ENCODE measurements at regions not wholly inside any gene's neighbourhood (a gene's known extent, or its start where the extent isn't known, plus 50 kb on each side); places are given as distances from the start of the nearest gene placed in this dataset.
"Not testable (repeated sequence)": the region's sequence is repeated elsewhere in the genome, so short reads cannot be mapped to it uniquely, and the experiment has no call there.

DNA sequence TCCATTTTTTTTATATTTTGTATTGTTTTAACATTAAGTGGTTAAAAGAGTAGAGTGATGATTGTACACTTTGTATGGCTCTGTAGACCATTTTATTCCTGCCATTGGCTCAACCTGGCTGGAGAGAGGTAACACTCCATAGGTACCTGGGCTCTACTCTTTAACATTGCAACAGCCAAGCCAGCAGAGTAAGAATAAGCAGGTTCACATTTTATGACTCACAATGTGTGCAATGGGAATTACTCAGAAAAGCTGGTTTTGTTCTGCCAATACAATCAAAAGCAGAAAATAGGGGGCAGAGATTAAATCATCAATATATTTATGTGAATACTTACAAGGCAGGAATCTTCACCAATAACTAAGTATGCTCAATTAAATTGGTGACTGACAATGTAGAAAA, 1324.0 kb downstream of the AMY1C start:
- in situ Hi-C loops (cut with HindIII; ENCODE audit: low sequenced_read_pairs): no loop called here
- no peak overlapping the region for H3K4me3 ChIP-seq (ENCODE audit: low read depth, low read length)
- TF ChIP-seq, protein P1, sequence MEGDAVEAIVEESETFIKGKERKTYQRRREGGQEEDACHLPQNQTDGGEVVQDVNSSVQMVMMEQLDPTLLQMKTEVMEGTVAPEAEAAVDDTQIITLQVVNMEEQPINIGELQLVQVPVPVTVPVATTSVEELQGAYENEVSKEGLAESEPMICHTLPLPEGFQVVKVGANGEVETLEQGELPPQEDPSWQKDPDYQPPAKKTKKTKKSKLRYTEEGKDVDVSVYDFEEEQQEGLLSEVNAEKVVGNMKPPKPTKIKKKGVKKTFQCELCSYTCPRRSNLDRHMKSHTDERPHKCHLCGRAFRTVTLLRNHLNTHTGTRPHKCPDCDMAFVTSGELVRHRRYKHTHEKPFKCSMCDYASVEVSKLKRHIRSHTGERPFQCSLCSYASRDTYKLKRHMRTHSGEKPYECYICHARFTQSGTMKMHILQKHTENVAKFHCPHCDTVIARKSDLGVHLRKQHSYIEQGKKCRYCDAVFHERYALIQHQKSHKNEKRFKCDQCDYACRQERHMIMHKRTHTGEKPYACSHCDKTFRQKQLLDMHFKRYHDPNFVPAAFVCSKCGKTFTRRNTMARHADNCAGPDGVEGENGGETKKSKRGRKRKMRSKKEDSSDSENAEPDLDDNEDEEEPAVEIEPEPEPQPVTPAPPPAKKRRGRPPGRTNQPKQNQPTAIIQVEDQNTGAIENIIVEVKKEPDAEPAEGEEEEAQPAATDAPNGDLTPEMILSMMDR (IDR thresholded peaks at IDR 0.05; ENCODE audit: low read depth, low read length, missing control alignments): no peak
- no peak for DNase-seq (ENCODE audit: low read depth)

DNA sequence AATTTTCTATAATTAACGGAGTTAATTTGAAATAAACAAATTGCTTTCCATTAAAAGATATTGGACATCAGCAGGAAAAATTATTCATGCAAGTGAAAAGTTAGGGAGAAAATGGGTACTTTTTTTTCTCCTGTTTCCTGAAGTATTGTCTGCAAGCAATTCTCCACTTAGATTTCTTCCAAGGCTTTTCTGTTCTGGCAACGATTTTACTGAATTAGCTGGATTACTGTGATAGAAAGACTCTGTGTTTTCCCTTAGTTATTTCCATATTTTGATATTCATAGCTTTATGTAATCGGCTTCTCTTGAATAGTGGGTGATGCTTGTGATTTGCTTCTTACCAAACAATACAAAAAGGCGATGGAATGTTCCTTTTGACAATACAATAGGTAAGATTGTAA, 1333.9 kb downstream of the AMY1C start:
- H3K4me3 ChIP-seq (ENCODE audit: low read depth, low read length): no peak overlapping the region
- no peak for DNase-seq (ENCODE audit: low read depth)
- in situ Hi-C loops (cut with HindIII; ENCODE audit: low sequenced_read_pairs): no loop called here
- TF ChIP-seq, protein P1 (IDR thresholded peaks at IDR 0.05; ENCODE audit: low read depth, low read length, missing control alignments): no peak

DNA sequence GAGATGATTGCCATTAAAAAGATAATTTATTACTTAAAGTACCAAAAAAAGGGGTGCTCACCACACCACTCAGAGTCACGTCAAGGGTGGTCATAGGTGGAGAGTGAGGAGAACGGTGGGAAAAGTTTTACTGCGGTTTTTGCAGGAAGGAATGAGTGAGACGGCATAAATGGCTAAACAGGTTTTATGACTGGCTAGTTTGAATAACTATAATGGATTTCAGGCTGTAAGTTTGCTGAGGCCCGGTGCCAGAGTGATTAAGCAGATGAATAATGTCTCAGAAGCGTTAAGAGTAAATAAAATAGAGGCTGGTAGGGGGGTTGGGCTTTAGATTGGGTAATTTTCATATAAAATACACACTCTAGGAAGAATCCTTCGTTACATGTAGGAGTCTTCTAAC, 1337.8 kb downstream of the AMY1C start:
- in situ Hi-C loops (cut with HindIII; ENCODE audit: low sequenced_read_pairs): no loop called here
- no peak for DNase-seq (ENCODE audit: low read depth)
- TF ChIP-seq, protein P1 (IDR thresholded peaks at IDR 0.05; ENCODE audit: low read depth, low read length, missing control alignments): no peak
- H3K4me3 ChIP-seq (ENCODE audit: low read depth, low read length): no peak overlapping the region

DNA sequence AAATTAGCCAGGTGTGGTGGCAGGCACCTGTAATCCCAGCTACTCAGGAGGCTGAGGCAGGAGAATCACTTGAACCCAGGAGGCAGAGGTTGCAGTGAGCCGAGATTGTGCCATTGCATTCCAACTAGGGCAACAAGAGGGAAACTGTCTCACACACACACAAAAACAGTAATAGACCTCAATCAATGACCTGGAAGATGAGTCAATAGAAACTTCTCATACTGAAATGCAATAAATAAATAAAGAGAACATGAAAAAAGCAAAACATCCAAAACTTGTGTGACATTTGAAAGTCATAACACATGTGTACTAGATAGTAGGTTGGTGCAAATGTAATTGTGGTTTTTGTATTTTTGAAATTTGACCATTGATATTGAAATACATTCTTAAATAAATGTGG, 1338.5 kb downstream of the AMY1C start:
- no peak overlapping the region for H3K4me3 ChIP-seq (ENCODE audit: low read depth, low read length)
- in situ Hi-C loops (cut with HindIII; ENCODE audit: low sequenced_read_pairs): no loop called here
- DNase-seq (ENCODE audit: low read depth): no peak
- TF ChIP-seq, protein P1 (IDR thresholded peaks at IDR 0.05; ENCODE audit: low read depth, low read length, missing control alignments): no peak

DNA sequence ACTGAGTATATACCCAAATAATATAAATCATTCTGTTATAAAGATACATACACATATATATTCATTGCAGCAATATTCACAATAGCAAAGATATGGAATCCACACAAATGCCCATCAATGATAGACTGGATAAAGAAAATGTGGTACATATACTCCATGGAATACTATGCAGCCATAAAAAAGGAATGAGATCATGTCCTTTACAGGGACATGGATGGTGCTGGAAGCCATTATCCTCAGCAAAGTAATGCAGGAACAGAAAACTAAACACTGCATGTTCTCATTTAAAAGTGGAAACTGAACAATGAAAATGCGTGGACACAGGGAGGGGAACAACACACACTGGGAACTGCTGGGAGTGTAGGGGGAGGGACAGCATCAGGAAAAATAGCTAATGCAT, 1344.2 kb downstream of the AMY1C start:
- in situ Hi-C loops (cut with HindIII; ENCODE audit: low sequenced_read_pairs); H3K4me3 ChIP-seq (ENCODE audit: low read depth, low read length); DNase-seq (ENCODE audit: low read depth): not testable (repeated sequence)

DNA sequence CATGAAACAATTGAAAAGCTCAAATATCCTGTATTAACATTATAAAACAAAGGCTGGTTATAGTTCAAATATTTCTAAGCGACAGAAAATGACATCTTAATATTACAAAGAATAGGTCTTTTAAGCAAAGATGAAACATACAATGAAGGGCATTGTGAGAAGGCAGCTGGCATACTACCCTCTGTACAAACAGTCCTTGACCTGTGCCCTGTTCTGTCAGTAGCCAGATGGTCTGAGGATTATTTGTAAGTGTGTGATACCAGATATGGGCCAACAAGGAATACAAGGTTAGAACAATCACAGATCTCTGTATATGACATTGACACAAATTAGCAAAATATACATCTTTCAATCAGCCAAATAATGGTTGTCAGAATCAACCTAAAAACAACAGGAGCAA, 1350.4 kb downstream of the AMY1C start:
- TF ChIP-seq, protein P1 (IDR thresholded peaks at IDR 0.05; ENCODE audit: low read depth, low read length, missing control alignments): no peak
- in situ Hi-C loops (cut with HindIII; ENCODE audit: low sequenced_read_pairs): no loop called here
- no peak overlapping the region for H3K4me3 ChIP-seq (ENCODE audit: low read depth, low read length)
- DNase-seq (ENCODE audit: low read depth): no peak

DNA sequence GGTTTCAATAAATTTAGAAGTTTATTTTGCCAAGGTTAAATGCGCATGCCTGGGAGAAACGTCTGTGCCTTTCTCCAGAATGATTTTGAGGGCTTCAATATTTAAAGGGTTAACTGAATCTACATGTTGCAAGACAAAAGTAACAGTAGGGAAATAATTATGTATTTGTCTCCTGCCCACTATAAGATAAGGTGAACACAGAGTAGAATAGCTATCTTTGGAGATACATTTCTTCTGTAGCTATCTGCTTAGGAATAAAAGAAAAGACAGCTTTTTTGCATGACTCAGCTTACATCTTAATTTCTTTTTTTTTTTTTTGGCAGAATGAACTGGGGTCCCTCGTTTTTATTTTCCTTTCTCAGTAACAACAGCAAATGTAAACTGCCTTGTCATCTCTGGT, 1351.6 kb downstream of the AMY1C start:
- H3K4me3 ChIP-seq (ENCODE audit: low read depth, low read length): no peak overlapping the region
- TF ChIP-seq, protein P1 (IDR thresholded peaks at IDR 0.05; ENCODE audit: low read depth, low read length, missing control alignments): no peak
- in situ Hi-C loops (cut with HindIII; ENCODE audit: low sequenced_read_pairs): no loop called here
- no peak for DNase-seq (ENCODE audit: low read depth)
